ENCODE measurements at regions not wholly inside any gene's neighbourhood (a gene's known extent, or its start where the extent isn't known, plus 50 kb on each side); places are given as distances from the start of the nearest gene placed in this dataset.

DNA sequence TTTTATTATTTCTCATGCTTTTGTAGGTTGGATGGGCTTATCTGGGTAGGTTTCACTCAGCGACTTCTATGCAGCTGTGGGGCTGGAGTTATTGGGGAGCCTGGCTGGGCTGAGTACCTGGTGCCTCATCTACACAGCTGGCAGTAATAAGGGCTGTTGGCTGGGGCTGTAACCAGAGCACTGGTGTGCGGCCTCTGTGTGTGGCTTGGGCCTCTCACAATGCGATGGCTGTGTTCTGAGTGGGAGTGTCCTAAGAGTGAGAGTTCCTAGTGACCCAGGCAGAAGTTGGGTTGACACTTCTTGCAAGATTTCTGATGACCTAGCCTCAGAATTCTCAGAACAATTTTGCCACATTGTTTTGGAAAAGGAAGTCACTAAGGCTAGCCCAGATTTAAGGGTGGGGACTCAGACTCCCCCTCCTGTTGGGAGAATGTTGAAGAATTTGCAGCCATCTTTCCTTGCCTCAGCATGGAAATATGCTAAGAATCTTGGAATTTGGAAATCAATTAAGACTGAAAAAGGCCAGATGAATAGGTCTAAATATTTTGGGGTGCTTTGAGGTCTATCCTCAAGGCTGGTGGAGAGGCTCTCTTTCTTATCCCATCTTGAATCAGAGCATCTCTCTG, 158.8 kb downstream of the SCP2D1 start:
- DNase-seq = no peak

DNA sequence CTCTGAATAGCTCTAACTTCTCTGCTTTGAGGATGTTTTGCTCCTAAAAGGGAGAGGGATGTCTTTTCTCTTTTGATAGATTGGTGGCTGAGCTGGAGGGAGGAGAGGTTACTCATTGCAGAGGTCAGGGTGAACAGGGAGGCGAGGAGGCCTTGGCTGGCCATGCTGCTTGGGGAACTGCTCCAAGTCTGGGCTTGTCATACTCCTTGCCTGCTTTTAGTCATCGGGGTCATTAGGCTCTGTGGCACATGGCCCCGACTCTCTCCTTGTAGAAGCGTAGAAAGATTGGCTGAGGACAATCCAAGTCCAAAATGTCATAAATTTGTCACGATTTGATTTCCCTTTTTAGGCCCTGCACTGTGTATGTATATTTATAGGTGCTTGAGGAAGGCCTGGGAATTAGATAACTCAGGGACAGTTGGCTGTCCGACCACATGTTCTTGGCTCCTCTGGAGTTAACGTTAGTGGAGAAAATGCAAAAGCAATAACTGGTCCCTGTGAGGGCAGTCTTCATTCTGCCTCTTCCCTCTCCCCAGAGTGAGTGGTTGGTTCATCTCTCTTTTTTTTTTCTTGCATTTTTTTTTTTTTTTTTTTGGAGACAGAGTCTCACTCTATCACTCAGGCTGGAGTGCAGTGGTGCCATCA, 160.1 kb downstream of the SCP2D1 start:
- no peak for DNase-seq

- no peak for DNase-seq
Measured at GRCh38 chr20:18974660-18975059, 161.1 kb downstream of the SCP2D1 start.

- DNase-seq = no peak
Measured at GRCh38 chr20:18977441-18977840, 163.9 kb downstream of the SCP2D1 start.

GRCh38 chr20:18978311-18978710, 164.7 kb downstream of the SCP2D1 start:
- DNase-seq = no peak

DNA sequence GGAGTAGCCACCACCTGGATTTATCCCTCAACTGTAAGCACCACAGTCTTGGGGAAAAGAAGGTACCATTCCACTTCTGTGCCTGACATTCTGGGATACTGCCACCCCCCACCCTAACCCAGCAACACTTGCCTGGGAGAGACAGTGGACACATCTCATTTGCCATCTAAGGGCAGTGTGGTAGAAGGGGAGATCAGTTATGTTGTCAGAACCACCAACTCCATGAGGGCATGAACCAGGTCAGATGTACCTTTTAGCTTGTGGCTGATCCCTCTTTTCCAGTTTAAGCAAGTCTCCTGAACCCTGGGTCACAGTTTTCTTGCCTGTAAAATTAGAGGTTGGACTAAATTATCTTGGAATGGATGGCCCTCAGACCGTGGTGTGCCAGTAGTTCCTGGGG, 165.5 kb downstream of the SCP2D1 start:
- DNase-seq = no peak

GRCh38 chr20:18981962-18982539, 168.5 kb downstream of the SCP2D1 start:
- DNase-seq = no peak

GRCh38 chr20:18983796-18984195, 170.2 kb downstream of the SCP2D1 start:
- DNase-seq = peak; percentile 70

DNA sequence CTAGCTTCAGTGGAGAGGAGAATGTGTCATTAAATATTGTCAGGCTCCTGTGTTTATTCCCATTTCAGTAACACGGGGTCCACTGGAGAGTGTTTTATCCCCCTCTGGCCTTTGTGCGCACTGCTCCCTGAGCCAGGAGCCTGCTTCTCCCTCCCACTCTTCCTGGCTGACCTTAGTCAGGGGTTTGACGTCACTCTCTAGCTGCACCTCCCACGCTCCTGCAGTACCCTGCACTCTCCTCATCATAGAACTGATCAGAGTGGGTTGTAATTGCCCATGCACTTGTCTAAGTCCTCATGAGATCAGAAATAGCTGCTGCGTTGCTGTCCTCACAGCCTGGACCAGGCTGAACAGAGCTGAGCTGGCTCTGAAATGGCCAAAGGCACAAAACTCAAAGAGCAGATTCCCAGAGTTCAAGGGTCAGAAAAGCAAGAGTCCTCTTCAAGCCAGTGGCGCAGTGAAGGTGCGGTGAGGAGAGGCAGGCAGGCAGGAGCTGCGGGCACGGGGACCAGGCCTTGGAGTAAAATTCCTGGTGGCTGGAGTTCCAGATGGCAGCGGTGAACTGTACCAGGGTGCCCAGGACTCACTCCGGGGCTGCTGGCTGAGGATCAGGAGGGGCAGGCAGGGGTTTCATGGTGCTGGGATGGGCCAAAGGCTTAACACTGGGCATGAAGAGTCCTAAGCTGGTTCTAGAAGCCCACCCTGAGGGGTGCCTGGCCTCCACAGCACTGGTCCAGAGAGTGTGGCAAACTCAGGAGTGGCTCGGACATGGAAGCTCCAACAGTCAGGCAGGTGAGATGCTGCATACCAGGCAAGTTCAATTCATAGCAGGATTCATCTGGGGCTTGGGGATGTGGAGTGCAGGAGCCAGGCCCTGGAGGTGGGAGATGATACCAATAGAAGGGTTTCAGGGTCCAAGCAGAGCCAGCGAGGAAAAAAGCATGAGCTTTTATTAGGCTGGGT, 170.9 kb downstream of the SCP2D1 start:
- peak; percentile 53 for DNase-seq

DNA sequence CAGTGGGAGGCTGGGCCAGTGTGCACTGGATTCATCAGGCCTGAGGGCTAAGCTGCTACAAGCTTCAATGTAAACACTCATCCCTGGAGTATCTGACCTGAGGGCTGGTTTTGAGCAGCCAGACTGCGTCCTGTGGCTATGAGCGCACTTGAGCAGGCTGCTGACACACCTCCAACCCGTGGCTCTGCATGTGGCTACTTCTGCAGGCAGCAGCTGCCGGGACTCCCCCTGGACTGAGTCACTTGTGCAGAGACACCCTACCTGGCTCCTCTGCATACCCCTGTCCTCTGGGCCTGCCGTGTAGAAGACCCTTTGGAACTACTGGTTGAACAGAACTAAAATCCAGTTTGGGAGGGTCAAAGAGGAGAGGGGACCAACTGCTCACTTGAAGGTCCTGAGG, 172.0 kb downstream of the SCP2D1 start:
- DNase-seq = no peak

DNA sequence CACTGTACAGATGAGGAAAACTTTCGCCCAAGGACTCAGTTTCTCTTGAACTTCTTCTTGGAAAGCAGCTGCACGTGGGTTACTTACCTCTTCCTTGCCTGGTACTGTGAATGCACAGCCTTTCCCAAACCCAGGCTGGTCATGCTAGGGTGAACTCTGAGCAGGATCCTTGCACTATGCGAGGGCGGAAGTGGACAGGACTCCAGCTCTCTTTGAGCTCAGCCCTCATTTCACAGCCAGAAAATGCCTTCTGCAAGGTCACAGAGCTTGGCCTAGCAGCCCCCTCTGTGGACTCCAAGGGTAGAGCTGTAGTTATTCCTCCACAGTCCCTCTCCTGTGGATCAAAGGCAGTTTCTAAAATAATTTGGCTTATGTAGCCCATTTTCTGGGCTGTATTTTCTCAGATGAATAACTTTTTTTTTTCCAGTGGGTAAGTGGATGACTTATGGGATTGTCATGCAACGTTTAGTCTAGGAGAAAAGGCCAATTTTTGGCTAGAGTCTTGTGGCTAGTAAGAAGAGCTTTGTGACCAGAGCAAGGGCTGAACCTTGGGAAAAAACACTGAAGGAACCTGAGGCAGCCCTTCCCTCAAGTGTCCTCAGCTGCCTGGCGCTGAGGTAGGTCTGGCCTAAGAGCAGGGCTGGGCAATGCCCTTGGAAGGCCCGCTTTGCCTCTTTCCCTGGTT, 172.7 kb downstream of the SCP2D1 start:
- no peak for DNase-seq

DNA sequence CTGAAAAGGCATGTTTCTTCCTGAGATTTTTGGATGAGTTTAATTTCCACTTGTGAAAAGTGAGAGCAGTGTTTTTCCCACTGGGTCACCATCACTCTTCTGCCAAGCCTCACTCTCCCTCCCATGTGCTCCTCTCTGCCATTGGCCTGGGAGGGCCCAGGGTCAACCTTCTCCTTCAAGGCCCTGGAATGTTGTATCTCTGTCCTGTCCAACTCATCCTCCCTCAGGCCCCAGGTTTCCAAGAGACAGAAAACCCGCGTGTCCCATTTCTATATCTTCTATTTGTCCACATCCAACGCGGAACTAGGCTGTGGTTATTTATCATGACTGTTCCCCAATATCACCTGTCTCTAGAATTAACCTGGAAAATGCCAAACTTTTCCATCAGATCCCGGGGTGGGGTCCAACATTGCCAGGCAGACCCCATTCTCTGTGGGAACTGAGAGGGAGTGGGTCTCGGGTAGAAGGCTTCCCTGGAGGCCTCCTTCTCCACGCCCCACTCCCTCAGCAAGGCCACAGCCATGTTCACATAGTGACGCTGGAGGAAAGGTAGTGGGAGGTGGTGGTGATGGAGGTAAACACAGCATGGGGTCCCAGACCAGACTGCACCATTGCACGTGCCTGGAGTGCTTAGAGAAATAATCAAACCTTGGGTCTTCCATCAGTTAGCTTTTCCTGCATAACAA, 173.5 kb downstream of the SCP2D1 start:
- no peak for DNase-seq

DNA sequence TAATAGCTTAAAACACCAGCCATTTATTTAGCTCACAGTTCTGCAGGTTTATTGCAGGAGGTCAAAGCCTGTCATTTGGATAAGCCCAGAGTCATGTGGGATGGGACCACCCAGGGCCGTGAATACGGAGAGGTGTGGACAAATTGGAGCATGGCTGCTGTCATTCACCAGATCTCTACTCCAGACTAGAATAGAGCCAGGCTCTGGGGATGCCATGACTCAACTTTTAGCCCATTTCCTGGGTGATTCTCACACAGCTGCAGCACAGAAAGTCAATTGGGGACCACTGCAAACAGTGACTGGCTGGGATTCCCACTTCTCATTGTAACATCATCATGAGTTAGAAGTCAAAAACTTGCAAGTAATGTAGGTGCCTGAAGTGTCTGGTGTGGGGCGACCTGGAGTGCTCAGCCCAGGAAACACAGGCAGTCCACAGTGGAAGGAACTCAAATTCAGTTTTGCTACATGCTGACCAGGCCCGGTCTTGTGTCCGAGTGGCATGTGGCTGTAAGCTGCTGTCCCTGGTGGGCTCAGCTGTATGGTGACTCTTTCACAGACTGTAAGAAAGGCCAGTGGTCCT, 174.3 kb downstream of the SCP2D1 start:
- no peak for DNase-seq

GRCh38 chr20:18988701-18989100, 175.1 kb downstream of the SCP2D1 start:
- no peak for DNase-seq

- no peak for DNase-seq
Measured at GRCh38 chr20:18989736-18990474, 176.3 kb downstream of the SCP2D1 start.

GRCh38 chr20:18991012-18991411, 177.4 kb downstream of the SCP2D1 start:
- DNase-seq = no peak

DNA sequence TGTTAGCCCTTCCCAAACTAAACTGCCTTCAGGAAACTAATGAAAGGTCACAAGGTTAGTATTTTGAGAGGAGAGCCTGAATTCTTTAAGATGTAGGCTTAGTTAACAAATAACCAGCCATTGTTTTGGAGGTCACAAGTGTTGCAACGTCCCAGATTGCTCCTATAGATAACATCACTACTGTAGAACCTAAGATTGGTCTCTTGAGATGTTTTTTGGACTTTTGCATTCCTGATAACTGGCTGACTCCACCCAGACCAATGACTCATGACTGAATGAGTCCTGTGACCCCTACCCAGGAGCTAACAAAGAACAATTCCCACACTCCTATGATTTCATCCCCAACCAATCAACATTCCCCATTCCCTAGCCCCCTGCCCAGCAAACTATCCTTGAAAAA, 178.8 kb downstream of the SCP2D1 start:
- DNase-seq = no peak

DNA sequence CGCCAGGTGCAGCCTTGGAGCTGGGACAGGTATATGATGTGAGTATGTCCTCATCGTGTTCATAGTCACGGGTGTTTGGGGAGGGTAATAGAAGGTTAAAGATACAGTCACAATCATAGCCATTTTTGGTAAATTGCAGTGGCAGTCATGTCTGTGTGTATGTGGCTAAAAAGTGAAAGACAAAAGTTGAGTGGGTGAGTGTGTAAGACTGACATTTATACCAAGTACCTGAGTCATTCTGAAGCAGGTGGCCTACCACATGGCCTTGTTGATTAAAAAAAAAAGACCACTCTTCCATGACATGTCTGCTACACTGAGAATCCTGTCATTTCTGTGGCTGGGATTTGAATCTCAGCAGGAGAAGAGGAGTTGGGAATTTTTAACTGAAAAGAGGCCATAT, 181.9 kb downstream of the SCP2D1 start:
- no peak for DNase-seq

DNA sequence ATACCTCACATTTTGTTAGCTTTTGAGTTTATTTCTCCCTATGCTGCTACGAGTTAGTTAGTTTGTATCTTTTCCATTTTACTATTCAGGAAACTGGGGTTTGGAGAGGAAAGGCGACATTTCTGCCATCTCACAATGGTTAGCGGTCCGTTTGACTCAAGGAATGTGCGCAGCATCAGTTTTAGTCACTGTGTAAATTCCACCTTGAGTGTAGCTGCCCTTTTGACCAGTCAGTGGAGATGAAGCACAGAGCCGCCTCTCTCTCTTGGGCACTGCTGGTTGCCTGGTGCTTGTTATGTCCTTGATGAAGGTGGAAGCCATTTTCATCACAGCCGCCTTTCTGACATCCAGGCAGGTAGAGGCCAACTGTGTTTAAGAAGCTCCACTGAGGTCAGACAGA, 185.5 kb downstream of the SCP2D1 start:
- DNase-seq = no peak

- DNase-seq = no peak
Measured at GRCh38 chr20:19000078-19000477, 186.5 kb downstream of the SCP2D1 start.

GRCh38 chr20:19001177-19001576, 187.6 kb downstream of the SCP2D1 start:
- DNase-seq = no peak
